Coronary artery (tissue), 2 donors: ENCODE measurements at regions not wholly inside any gene's neighbourhood (a gene's known extent, or its start where the extent isn't known, plus 50 kb on each side); places are given as distances from the start of the nearest gene placed in this dataset.

Experiments
- DNase-seq: peaks from one replicate; pipeline ENCODE4 v3.0.0-alpha.2; 2017; ENCODE audit warnings: low spot score
- H3K27ac ChIP-seq, 2 donors: fragments of 200-600 bp; sonication (generic); one replicate each; pipeline ENCODE4 v1.5.1; 2016 to 2019
- H3K4me3 ChIP-seq: fragments of 200-600 bp; sonication (generic); 2 replicates; pipeline ENCODE4 v1.5.1; 2016; ENCODE audit warnings: mild to moderate bottlenecking, moderate library complexity
- CTCF ChIP-seq: fragments of 200-600 bp; sonication (generic); IDR thresholded peaks from one replicate; pipeline ENCODE4 v1.5.1; 2019; ENCODE audit warnings: antibody characterized with exemption

GRCh38 chr4:181662383-181662782 is 580.8 kb upstream of the TENM3 start:
- no peak for TF ChIP-seq CTCF
- H3K27ac ChIP-seq, result no peak overlapping the region
- H3K4me3 ChIP-seq, result no peak overlapping the region
- DNase-seq, result no peak

DNA sequence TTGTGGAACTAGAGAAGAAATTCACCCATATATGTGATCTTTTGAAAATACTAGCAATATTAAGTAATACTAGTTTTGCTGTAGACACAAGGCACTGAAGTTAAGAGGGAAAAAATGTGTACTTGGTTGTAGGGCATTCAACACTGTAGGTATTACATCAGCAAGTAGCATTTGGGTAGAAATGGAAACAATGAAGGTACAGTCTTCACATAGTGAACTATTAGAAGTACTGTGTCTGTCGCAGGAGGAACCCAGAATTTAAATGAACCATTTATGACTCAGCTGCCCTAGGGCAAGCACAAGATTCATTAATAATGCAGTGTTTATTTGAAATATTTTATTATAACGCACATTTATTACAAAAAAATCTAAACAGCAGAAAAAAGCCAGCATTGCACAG is 572.7 kb upstream of the TENM3 start:
- DNase-seq, result no peak
- Histone ChIP-seq H3K27ac (no peak overlapping the region), H3K4me3 (no peak overlapping the region)
- TF ChIP-seq CTCF, result no peak

- Histone ChIP-seq H3K27ac (no peak overlapping the region), H3K4me3 (no peak overlapping the region)
- TF ChIP-seq CTCF, result no peak
- DNase-seq, result no peak
Measured at GRCh38 chr4:181671672-181672071, 571.5 kb upstream of the TENM3 start.

- no peak overlapping the region for H3K27ac ChIP-seq
- no peak overlapping the region for H3K4me3 ChIP-seq
- no peak for DNase-seq
- TF ChIP-seq CTCF, result no peak
Measured at GRCh38 chr4:181672751-181673150, 570.5 kb upstream of the TENM3 start.

- no peak overlapping the region for H3K27ac ChIP-seq
- no peak overlapping the region for H3K4me3 ChIP-seq
- DNase-seq, result no peak
- no peak for TF ChIP-seq CTCF
Measured at GRCh38 chr4:181674315-181674875, 568.8 kb upstream of the TENM3 start.

DNA sequence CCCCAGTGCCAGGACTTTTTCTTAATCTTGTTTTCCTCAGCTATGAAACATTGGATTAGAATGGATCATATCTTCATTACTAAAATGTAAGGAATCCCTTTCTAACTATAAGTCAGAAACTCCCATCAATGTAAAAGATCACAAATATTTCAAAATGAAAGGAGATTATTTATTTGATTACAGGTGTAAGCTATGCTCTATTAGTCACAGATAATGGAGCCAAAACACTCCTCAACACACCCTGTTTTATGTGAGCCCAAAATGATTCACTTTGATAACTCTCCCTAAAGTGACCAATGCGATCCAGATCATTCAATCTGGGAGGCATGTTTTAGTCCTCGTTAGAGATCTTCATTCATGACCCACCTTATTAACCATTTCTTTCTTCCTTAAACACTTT is 566.7 kb upstream of the TENM3 start:
- no peak for DNase-seq
- H3K27ac ChIP-seq, result no peak overlapping the region
- no peak overlapping the region for H3K4me3 ChIP-seq
- TF ChIP-seq CTCF, result no peak

- Histone ChIP-seq H3K27ac (no peak overlapping the region), H3K4me3 (no peak overlapping the region)
- no peak for DNase-seq
- no peak for TF ChIP-seq CTCF
Measured at GRCh38 chr4:181677201-181677600, 566.0 kb upstream of the TENM3 start.
